Suppressor macrophage (primary cell): ENCODE measurements at regions not wholly inside any gene's neighbourhood (a gene's known extent, or its start where the extent isn't known, plus 50 kb on each side); places are given as distances from the start of the nearest gene placed in this dataset.
A peak's percentile ranks its signal among the peaks of the same experiment; 100 is the strongest.
"Not testable (repeated sequence)": the region's sequence is repeated elsewhere in the genome, so short reads cannot be mapped to it uniquely, and the experiment has no call there.

Experiments used
- DNase-seq, 4 experiments: peaks; one replicate each; pipeline ENCODE4 v3.0.0-alpha.2; 2020 to 2022

- DNase-seq: no peak
Measured at GRCh38 chr7:92913849-92914248, 77.5 kb upstream of the CDK6 start.

DNA sequence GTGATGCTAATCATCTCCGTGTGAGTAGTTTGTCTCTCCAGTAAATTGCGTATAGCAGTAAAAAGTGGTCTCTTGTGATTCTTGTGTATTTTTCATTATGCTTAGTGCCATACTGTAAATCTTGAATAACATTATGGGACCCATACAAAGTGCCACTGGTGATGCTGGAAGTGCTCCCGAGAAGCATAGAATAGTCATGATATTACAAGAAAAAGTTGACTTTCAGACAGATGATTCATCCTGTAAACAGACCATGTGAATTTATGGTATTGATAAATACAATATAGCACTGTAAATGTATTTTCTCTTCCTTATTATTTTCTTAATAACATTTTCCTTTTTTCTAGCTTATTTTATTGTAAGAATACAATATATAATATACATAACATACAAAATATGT, 74.6 kb upstream of the CDK6 start:
- no peak for DNase-seq

GRCh38 chr7:92909686-92910475, 73.5 kb upstream of the CDK6 start:
- DNase-seq: peak in 2 of 4 experiments; percentile 2 to 15

GRCh38 chr7:92904244-92905131, 68.1 kb upstream of the CDK6 start:
- peak; percentile 10 to 20 (median 16) for DNase-seq

- DNase-seq: no peak
Measured at GRCh38 chr7:92898798-92899197, 62.4 kb upstream of the CDK6 start.

GRCh38 chr7:92894857-92895256, 58.5 kb upstream of the CDK6 start:
- not testable (repeated sequence) for DNase-seq

- DNase-seq: no peak
Measured at GRCh38 chr7:92889081-92889480, 52.7 kb upstream of the CDK6 start.
